SKM-1 treated with dmso at 0.1 percent for 144 hours (cell line): ENCODE measurements at regions not wholly inside any gene's neighbourhood (a gene's known extent, or its start where the extent isn't known, plus 50 kb on each side); places are given as distances from the start of the nearest gene placed in this dataset.
"Not testable (repeated sequence)": the region's sequence is repeated elsewhere in the genome, so short reads cannot be mapped to it uniquely, and the experiment has no call there.

Source experiments
- DNase-seq: peaks from one replicate; lab custom pipeline; 2025; ENCODE audit not compliant: unreplicated experiment; lab: John Stamatoyannopoulos, UW

DNA sequence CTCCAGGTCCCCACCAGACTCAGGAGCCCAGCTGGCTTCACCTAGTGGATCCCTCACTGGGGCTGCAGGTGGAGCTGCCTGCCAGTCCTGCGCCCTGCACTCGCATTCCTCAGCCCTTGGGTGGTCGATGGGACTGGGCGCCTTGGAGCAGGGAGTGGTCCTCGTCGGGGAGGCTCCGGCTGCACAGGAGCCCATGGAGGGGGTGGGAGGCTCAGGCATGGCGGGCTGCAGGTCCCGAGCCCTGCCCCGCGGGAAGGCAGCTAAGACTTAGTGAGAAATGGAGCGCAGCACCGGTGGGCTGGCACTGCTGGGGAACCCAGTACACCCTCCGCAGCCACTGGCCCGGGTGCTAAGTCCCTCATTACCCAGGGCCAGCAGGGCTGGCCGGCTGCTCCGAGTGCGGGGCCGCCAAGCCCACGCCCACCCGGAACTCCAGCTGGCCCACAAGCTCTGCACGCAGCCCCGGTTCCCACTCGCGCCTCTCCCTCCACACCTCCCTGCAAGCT lies 203.4 kb downstream of the DSC3 start:
- not testable (repeated sequence) for DNase-seq

DNA sequence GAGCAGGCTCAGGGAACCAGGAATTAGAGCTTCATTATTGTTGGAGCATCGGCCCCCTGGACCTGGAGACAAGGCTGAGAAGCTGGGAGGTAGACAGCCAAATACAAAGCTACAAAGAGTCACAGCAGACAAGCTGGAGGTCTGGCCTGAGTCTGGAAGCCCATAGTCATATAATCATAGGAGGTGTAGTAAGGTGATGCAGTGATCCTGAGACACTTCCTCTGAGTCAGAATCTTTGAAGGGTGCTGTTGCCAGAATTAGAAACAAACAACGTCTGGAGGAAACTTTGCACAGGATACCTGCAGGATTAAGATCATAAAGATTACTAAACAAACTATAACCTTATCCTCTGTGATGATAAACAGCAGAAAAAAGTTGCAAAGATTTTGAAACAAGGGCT lies 213.8 kb downstream of the DSC3 start:
- no peak for DNase-seq

DNA sequence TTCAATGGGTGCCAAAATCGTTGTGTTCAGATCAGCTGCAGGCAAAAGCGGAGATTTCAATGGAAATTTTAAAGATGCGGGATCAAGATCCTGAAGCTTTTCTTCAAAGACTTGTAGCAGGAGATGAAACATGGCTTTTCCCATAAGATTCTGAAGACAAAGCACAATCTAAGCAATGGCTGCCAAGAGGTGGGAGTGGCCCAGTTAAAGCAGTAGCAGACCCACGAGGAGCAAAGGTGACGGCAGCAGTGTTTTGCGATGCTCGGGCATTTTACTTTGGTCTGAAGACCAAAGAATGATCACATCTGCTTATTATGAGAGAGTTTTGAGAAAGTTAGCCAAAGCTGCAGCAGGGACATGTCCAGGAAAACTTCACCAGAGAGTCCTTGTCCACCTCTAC lies 222.9 kb downstream of the DSC3 start:
- DNase-seq = no peak

DNA sequence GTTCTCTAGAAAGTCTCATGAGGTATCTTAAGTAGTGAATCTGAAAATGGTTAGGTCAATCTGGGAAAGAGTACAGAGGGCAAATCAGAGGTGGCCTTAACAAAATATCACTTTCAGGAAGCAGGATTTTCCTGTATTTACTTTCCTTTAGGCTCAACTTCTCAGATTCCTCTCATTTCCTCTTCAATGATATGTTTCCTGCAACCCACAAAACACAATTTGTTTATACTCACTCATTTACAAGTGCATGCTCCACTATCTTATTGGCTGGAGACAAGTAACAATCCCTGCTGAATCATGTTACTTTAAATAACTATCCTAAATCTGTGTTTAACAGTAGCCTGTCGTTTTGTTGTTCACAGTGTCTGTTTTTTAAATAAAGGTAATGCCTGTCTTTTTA lies 228.1 kb downstream of the DSC3 start:
- no peak for DNase-seq

DNA sequence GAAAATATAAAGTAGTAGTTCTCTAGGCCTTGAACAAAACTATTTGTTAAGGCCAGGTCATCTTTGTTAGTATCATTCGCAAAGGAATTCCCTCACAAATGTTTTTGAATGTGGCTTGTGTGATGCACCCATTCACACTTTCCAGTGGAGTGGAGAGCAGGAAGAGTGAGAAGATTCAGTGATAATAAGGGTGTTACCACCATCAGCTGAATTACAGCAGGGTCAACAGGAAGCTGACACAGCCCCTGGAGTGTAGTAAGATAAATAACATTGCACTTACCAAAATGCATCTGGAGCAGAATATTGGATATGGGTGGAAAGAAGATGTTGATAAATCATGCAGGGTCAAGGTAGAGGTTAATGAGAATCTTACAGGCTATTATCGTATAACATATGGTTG lies 231.0 kb downstream of the DSC3 start:
- DNase-seq = no peak

DNA sequence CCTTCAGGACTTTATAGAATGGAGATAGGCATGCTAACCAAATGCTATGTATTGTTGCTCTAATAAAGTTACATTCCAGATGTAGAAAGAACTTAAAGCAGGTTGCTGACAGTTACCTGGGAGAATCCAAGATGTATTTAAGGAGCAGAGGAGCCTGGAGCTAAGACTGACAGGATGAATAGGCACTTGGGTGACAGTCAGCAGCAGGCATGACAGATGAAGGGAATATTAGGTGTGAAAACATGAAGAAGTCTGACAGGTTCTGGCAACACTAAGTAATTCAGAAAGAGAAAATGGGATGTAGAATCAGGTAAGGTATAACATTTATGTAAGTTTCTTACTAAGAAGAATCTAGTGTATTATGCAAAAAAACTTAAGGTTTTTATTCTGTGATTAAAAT lies 232.0 kb downstream of the DSC3 start:
- no peak for DNase-seq

DNA sequence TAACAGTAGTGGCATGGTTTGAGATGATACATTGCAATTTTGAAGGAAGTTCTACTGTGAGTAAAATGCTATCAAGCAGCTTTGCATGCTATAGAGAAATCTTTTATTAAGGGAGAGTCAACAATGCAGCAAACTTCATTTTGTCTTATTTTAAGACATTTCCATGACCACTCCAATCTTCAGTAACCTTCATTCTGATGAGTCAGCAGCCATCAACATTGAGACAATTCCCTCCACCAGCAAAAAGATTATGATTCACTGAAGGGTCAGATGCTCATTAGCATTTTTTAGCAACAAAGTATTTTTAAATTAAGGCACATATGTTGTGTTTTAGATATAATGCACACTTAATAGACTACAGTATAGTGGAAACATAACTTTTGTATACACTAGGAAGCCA lies 235.7 kb downstream of the DSC3 start:
- DNase-seq = no peak

DNA sequence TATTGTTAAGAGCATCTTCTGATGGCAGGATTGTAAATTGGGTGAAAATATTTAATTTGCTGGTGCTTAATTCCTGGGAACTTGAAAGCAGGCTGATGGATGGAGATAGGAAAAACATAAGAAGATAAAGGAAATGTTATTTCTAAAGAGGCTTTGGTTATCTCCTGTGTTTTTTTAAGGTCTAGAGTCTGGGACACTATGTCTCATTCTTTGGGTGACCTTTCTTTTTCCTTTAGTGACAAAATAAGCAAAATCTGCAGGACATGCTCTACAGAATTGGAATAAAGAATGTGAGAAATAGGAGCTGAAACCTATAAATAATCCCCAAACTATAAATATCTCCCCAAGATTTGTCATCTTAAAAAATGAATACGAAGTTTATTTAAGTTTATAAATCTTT lies 241.7 kb downstream of the DSC3 start:
- no peak for DNase-seq

DNA sequence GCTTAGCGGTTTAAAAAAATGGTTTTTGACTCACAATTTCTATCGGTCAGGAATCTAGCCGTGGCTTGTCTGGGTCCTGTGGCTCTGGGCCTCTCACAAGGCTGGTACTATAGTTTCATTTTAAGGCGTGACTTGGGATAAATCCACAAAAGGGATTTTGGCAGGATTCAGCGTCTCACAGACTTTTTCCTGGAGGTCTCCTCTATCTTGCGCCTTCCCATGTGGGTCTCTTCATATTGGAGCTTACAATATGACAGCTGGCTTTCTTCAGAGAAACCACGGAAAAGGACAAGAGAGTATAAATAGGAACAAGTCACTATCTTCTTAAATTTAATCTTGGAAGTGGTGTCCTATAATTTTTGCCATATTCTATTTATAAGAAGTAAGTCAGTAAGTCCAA lies 250.5 kb downstream of the DSC3 start:
- no peak for DNase-seq

DNA sequence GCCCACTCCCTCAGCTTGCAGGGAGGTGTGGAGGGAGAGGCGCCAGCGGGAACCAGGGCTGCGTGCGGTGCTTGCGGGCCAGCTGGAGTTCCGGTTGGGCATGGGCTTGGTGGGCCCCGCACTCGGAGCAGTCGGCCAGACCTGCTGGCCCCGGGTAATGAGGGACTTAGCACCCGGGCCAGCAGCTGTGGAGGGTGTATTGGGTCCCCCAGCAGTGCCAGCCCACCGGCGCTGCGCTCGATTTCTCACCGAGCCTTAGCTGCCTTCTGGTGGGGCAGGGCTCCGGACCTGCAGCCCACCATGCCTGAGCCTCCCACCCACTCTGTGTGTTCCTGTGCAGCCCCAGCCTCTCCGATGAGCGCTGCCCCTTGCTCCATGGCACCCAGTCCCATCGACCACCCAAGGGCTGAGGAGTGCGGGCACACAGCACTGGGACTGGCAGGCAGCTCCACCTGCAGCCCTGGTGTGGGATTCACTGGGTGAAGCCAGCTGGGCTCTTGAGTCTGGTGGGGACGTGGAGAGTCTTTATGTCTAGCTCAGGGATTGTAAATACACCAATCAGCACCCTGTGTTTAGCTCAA lies 254.0 kb downstream of the DSC3 start:
- not testable (repeated sequence) for DNase-seq

DNA sequence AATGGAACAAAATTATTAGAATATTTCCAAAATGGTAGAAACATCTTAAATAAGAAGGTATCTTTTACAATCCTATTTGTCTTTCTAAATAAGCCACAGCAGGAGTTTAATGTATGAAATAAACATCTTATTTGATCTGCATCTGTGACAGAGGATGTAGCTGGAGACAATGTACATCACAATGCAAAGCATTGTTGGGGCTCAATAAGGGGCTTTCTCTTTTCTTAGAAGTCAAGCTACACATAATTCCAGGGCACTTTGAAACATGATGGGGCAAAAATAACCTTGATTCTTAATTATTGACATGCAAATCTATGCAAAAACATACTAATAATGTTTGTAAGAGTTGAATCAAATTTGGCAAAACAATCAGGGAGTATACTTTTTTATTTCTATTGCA lies 255.1 kb downstream of the DSC3 start:
- no peak for DNase-seq

DNA sequence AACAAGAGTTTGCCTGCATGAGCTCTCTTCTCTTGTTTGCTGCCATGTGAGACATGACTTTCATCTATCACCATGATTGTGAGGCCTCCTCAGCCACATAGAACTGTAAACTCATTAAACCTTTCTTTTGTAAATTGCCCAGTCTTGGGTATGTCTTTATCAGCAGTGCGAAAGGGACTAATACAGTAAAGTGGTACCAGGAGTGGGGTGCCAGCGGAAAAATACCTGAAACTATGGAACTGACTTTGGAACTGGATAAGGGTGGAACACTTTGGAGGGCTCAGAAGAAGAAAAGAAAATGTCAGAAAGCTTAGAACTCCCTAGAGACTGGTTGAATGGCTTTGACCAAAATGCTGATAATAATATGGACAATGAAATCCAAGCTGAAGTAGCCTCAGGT lies 260.9 kb downstream of the DSC3 start:
- DNase-seq = no peak

DNA sequence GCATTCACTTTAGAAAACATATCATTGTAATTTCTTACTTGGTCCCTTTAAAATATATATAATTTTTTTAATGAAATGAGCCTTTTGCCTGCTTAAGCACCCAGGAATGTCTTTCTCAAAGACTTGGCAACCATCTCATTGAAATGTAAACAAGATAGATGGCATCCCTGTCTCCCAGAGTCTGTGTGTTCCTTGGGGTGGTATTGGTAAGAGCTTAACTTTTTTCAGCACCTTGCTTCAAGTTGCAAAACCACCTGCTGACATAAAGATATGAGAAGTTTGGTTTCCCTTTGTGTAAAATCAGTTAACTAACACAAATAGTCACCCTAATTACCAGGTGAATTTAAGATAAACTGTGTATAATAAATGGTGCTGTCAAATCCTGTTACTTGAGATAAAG lies 266.9 kb downstream of the DSC3 start:
- DNase-seq = no peak

DNA sequence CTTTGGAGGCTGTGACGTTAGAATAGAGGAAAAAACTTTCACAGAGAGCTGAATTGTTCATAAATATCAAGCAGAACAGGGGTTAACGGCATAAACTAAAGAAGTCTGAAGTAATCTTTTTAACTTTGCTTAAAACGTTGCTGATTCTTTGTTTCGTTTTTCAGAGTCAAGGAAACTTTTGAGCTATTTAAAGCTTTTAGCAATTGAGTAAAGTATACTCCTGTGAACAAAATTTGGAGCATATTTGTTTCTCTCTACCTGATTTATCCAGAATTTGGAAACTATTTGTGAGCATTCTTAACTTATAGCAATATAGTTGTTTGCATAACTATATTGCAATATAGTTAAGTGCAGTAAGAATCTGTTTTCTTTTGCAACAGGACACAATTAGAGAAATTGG lies 270.4 kb downstream of the DSC3 start:
- DNase-seq = not testable (repeated sequence)

DNA sequence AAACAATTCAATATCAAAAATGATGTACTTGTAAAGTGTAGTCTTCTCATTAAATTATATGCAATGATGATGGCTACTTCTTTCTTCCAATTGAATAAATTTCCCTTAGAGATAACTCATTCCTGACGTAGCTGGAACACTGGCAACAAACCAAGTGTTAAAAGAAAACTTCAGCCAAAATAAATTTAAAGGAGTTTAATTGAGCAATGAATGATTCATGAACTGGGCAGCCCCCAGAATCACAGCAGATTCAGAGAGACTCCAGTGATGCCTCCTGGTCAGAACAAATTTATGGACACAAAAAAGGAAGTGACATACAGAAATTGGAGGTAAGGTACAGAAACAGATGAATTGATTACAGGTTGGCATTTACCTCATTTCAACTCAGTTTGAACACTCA lies 276.5 kb downstream of the DSC3 start:
- DNase-seq = no peak

DNA sequence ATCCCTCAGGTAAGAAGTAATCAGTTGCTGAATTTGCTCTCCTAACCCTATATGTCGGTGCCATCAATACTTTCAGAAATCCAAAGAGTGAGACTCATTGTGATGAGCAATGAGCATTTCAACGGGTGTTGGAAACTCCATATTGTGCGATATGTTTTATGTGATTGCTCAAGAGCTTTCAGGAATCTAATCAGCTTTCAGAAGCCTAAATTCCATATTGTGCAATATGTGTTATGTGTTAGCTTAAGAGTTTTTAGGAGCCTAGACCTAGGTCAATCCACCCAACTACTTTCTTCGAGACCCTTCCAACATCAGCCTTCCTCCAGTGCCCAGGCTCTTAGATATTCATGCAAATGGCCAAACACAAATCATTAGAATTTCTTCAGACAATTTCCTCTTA lies 277.3 kb downstream of the DSC3 start:
- DNase-seq = no peak

DNA sequence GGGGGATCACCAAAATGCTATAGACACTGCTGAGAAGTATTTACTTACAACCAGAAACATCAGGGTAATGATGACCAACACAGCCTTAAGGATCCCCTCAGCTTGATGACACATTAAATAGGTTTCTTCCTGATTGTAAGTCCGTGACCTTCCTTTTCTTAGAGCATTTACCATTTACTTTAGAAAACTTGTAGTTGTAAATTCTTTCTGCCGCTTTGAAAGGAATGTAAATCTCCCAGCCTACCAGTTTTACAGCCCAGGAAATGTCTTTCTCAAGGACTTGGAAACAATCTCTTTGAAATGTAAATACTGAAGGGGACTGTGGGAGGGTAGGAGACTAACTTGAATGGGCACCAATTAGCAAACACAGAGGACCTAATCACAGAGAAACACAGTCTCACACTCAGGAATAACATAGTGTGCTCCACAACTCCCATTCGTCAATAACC lies 278.6 kb downstream of the DSC3 start:
- no peak for DNase-seq

DNA sequence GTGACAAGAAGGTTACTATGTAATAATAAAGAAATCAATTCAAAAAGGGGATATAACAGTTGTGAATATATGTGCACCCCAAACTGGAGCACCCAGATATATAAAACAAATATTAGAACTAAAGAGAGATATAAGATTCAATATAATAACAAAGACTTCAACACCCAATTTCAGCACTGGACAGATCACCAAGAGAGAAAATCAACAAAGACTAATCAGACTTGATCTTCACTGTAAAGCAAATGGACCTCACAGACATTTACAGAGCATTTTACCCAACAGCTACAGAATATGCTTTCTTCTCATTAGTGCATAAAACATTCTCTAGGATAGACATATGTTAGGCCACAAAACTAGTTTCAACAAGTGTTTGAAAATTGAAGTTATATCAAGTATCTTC lies 287.7 kb downstream of the DSC3 start:
- DNase-seq = no peak

DNA sequence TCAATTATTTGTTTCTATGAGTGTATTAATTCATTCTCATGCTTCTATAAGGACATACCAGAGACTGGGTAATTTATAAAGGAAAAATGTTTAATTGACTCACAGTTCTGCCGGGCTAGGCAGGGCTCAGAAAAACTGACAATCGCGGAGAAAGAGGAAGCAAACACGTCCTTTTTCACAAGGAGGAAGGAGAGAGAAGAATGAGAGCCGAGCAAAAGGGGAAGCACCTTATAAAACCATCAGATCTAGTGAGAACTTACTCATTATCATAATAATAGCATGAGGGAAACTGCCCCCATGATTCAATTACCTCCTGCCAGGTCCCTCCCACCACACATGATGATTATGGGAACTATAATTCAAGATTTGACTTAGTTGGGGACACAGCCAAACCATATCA lies 294.0 kb downstream of the DSC3 start:
- DNase-seq = peak; percentile 73

DNA sequence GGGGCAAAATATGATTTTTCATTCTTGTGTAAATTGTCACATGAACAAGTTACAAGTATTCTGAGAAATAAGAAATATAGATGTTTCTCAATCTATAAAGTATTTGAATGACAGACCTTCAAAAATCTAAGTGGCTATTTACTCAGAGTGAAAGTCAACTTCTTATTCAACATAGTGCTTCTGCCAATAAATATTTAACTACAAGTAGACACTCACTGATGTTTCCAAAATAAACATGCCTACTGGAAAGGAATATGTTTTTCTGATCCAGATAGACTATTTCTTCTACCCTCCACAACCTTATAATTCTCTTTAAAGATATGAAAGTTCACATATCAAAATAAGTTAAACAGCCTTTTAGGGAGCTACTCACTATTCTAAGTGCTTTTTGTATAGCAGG lies 296.3 kb downstream of the DSC3 start:
- DNase-seq = no peak

DNA sequence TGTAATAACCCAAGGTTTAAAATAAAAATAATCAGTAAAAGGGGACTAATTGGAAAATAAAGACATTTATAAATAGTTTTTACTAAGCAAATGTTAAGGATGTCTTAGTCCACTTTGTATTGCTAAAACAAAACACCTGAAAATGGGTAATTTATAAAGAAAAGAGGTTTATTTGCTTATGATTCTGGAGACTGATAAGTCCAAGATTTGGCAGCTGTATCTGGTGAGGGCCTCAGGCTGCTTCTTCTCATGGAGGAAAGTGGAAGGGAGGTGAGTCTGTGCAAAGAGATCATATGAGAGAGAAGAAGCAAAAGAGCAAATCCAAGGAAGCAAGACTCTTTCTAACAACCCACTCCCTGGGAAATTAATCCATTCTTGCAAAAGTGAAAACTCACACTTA lies 299.5 kb downstream of the DSC3 start:
- no peak for DNase-seq

DNA sequence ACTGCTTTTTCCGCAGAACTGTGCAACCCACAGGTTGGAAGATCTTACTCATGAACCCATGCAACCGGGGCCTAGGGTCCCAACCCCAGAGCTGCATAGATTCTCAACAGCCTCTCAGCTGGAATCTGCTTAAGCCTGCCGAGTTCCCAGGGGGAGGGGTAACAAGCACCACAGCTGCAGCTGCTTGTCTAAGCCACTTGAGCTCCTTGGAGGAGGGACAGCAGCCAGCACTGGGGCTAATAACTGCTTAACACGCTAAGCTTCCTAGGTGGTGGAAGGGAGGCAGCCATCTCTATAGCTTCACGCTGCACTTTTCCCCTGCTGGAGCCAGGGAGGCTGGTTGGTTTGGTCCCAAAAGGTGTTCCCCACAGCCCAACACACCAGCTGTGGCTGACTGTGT lies 311.6 kb downstream of the DSC3 start:
- DNase-seq = no peak

DNA sequence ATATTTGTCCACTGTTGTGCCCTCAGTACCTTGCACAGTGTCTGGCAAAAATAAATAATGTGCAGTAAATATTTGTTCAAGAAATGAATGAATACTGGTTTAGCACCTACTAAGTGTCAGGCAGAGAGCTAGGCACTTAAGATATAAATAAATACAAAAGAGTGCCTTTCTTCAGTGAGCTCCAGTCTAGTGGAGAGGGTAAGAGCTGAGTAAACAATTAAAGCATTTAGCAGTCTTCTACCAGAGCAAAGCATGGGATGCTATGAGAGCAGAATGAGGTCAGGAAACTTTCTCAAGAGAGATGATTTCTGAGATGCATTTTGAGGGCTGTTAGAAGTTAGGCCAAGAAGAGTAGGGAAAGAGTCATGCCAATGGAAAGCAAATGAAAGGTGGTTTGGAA lies 314.7 kb downstream of the DSC3 start:
- no peak for DNase-seq

DNA sequence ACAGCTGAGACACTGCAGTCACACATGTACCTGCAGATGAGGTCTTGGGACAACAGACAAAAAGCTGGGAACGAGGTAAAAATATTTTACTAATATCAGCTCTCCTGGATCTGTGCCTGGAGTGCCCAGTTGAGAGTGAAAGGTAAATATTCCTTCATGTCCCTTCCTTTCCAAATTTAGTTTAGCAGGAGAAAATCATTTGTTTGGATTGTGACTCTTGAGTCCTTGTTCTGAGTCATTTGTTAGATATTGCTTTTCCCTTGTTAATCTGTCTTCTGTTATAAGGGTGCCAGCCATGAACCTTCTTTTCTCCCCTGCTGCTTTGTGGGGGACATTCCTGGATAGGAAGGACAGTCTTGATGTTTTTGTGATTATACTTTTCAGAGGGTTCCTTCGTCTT lies 329.2 kb downstream of the DSC3 start:
- DNase-seq = no peak
